Left lung (tissue), 4 donors: ENCODE measurements at regions not wholly inside any gene's neighbourhood (a gene's known extent, or its start where the extent isn't known, plus 50 kb on each side); places are given as distances from the start of the nearest gene placed in this dataset.

Source experiments
- ATAC-seq: fragments of 200-7000 bp; cut with Tn5 transposase; one replicate; pipeline ENCODE4 v1.9.1; 2020; ENCODE audit warnings: moderate library complexity
- DNase-seq, 4 donors: peaks; one replicate each; pipeline ENCODE4 v3.0.0-alpha.2; 2013 to 2020
- H3K27ac ChIP-seq, 2 donors: fragments of 200-600 bp; sonication (generic) in 1 of 2; one replicate each; pipeline versions ENCODE4 v1.5.0 to v1.8.0; 2020 to 2021
- H3K27me3 ChIP-seq, 2 donors: fragments of 200-600 bp; sonication (generic) in 1 of 2; one replicate each; pipeline versions ENCODE4 v1.5.0 to v1.8.0; 2020 to 2021
- H3K36me3 ChIP-seq, 2 donors: fragments of 200-600 bp; sonication (generic) in 1 of 2; one replicate each; pipeline versions ENCODE4 v1.5.0 to v1.8.0; 2020 to 2021
- H3K4me1 ChIP-seq, 2 donors: fragments of 200-600 bp; one replicate each; pipeline ENCODE4 v1.8.0; 2021
- H3K4me3 ChIP-seq, 2 donors: fragments of 200-600 bp; sonication (generic) in 1 of 2; one replicate each; pipeline versions ENCODE4 v1.5.0 to v1.8.0; 2020 to 2021; ENCODE audit warnings: mild to moderate bottlenecking in 1 of 2
- H3K9me3 ChIP-seq, 2 donors: fragments of 200-600 bp; sonication (generic) in 1 of 2; one replicate each; pipeline versions ENCODE4 v1.5.0 to v1.8.0; 2020 to 2021
- intact Hi-C, 2 donors: fragments of 100-400 bp; cut with DNase I; formaldehyde crosslinking; loops; one replicate each; pipeline versions ENCODE4 v1.11.2 to v1.14.2; 2022
- TF ChIP-seq, protein P1 (sequence below), 2 donors: fragments of 200-600 bp; sonication (generic) in 1 of 2; IDR thresholded peaks; one replicate each; pipeline versions ENCODE4 v1.5.0 to v1.8.0; 2021; ENCODE audit warnings: antibody characterized with exemption in 2 of 2
- donor health status: DM: no; HTN: yes; CAD: no.
- donor health status: DM: no; HTN: no; CAD: no.

GRCh38 chr2:125746321-125747164 is 909.4 kb upstream of the GYPC start:
- DNase-seq, result no peak
- TF ChIP-seq, protein P1, sequence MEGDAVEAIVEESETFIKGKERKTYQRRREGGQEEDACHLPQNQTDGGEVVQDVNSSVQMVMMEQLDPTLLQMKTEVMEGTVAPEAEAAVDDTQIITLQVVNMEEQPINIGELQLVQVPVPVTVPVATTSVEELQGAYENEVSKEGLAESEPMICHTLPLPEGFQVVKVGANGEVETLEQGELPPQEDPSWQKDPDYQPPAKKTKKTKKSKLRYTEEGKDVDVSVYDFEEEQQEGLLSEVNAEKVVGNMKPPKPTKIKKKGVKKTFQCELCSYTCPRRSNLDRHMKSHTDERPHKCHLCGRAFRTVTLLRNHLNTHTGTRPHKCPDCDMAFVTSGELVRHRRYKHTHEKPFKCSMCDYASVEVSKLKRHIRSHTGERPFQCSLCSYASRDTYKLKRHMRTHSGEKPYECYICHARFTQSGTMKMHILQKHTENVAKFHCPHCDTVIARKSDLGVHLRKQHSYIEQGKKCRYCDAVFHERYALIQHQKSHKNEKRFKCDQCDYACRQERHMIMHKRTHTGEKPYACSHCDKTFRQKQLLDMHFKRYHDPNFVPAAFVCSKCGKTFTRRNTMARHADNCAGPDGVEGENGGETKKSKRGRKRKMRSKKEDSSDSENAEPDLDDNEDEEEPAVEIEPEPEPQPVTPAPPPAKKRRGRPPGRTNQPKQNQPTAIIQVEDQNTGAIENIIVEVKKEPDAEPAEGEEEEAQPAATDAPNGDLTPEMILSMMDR (IDR thresholded peaks at IDR 0.05), result no peak

GRCh38 chr2:125747165-125747425 is 908.9 kb upstream of the GYPC start:
- no peaks in the 10 kb centered on the region for H3K36me3 ChIP-seq
- H3K9me3 ChIP-seq, result peaks cover 0 to 2% of the 10 kb centered on the region in 2 donors
- no peak overlapping the region for H3K27ac ChIP-seq
- TF ChIP-seq, protein P1 (IDR thresholded peaks at IDR 0.05), result no peak
- ATAC-seq (peak; percentile 29), DNase-seq (no peak)
- H3K27me3 ChIP-seq, result no peaks in the 10 kb centered on the region
- H3K4me3 ChIP-seq, result no peak overlapping the region
- intact Hi-C loops, result no loop called here
- no peaks in the 10 kb centered on the region for H3K4me1 ChIP-seq

More at GRCh38 chr2:125746321-125747164, 909.4 kb upstream of the GYPC start:
- Histone ChIP-seq H3K36me3 (no peaks in the 10 kb centered on the region), H3K27ac (no peak overlapping the region), H3K4me1 (no peaks in the 10 kb centered on the region), H3K9me3 (no peaks in the 10 kb centered on the region), H3K4me3 (no peak overlapping the region), H3K27me3 (no peaks in the 10 kb centered on the region)
- peak; percentile 14 for ATAC-seq
- intact Hi-C loops, result no loop called here

DNA sequence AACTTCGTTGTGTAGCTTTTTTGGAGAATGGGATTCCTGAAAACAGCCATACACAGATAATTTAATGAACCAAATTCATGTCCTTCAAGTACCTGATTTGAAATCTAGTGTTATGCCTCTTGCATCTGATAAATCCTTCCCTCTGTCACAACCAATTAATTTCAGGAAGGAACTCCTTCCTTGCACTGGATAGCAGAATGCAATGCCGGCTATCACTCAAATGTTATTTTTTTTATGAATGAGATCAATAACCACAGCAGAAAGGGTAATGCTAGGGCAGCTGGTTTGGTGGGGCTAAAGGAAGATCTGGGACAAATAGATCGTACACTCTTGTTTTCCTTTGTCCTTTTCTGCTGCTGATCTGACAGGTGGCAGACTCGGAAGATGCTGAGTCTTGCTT is 899.5 kb upstream of the GYPC start:
- no peak overlapping the region for H3K4me3 ChIP-seq
- H3K27ac ChIP-seq, result no peak overlapping the region
- TF ChIP-seq, protein P1 (IDR thresholded peaks at IDR 0.05), result no peak
- ATAC-seq (no peak), DNase-seq (no peak)
- no peaks in the 10 kb centered on the region for H3K27me3 ChIP-seq
- H3K4me1 ChIP-seq, result no peaks in the 10 kb centered on the region
- H3K9me3 ChIP-seq, result peaks cover 0 to 2% of the 10 kb centered on the region in 2 donors
- intact Hi-C loops, result no loop called here
- no peaks in the 10 kb centered on the region for H3K36me3 ChIP-seq

- Histone ChIP-seq H3K27ac (no peak overlapping the region), H3K4me3 (no peak overlapping the region), H3K4me1 (no peaks in the 10 kb centered on the region), H3K27me3 (no peaks in the 10 kb centered on the region), H3K36me3 (no peaks in the 10 kb centered on the region), H3K9me3 (peaks cover 0 to 22% of the 10 kb centered on the region in 2 donors)
- no peak for ATAC-seq
- intact Hi-C loops, result no loop called here
- TF ChIP-seq, protein P1 (IDR thresholded peaks at IDR 0.05), result no peak
- no peak for DNase-seq
Observed at GRCh38 chr2:125796784-125797183, 859.2 kb upstream of the GYPC start.

GRCh38 chr2:125797192-125797591 is 858.8 kb upstream of the GYPC start:
- ATAC-seq, result no peak
- DNase-seq, result no peak
- Histone ChIP-seq H3K4me3 (no peak overlapping the region), H3K36me3 (no peaks in the 10 kb centered on the region), H3K4me1 (no peaks in the 10 kb centered on the region), H3K27me3 (no peaks in the 10 kb centered on the region), H3K27ac (no peak overlapping the region), H3K9me3 (peaks cover 0 to 22% of the 10 kb centered on the region in 2 donors)
- intact Hi-C loops, result no loop called here
- TF ChIP-seq, protein P1 (IDR thresholded peaks at IDR 0.05), result no peak
